Neuron (in vitro differentiated cells): ENCODE measurements at regions not wholly inside any gene's neighbourhood (a gene's known extent, or its start where the extent isn't known, plus 50 kb on each side); places are given as distances from the start of the nearest gene placed in this dataset.
"Not testable (repeated sequence)": the region's sequence is repeated elsewhere in the genome, so short reads cannot be mapped to it uniquely, and the experiment has no call there.

Source experiments
- H2AFZ ChIP-seq: one replicate; pipeline ENCODE4 v1.6.1; 2013; ENCODE audit warnings: low read depth, mild to moderate bottlenecking, inconsistent platforms, low read length, moderate library complexity
- H3K27me3 ChIP-seq: one replicate; pipeline ENCODE4 v1.6.1; 2013; ENCODE audit warnings: low read length; ENCODE audit not compliant: insufficient read depth
- H3K36me3 ChIP-seq: one replicate; pipeline ENCODE4 v1.6.1; 2013; ENCODE audit warnings: low read length; ENCODE audit not compliant: insufficient read depth
- H3K4me1 ChIP-seq: one replicate; pipeline ENCODE4 v1.6.1; 2013; ENCODE audit warnings: low read length; ENCODE audit not compliant: insufficient read depth
- H3K4me3 ChIP-seq: 2 replicates; pipeline ENCODE4 v1.5.1; 2013; ENCODE audit warnings: mild to moderate bottlenecking, low read length, moderate library complexity
- H3K9me3 ChIP-seq: one replicate; pipeline ENCODE4 v1.6.1; 2013; ENCODE audit warnings: low read length

DNA sequence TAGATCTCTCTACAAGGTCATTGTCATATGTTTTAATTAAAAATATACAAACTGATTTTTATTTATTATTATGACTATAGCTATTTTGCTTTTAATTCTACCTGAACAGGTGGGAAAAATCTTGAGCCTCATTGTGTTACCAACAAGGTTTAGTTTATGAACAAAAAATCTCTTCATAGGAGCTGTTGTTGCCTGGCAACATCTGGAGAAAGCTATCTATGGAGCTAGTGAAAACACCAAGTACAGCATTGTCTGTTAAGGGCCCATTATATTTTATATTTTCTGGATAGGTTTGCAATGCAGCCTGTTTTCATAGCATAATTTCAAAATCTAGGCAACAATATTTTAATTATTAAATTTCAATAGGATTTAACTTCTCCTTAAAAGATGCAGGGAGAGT is 383.0 kb upstream of the TMEFF2 start:
- no peaks in the 10 kb centered on the region for H3K9me3 ChIP-seq
- no peaks in the 10 kb centered on the region for H3K36me3 ChIP-seq
- H3K27me3 ChIP-seq: no peaks in the 10 kb centered on the region
- H3K4me3 ChIP-seq: no peak overlapping the region
- no peaks in the 10 kb centered on the region for H3K4me1 ChIP-seq
- no peak overlapping the region for H2AFZ ChIP-seq

DNA sequence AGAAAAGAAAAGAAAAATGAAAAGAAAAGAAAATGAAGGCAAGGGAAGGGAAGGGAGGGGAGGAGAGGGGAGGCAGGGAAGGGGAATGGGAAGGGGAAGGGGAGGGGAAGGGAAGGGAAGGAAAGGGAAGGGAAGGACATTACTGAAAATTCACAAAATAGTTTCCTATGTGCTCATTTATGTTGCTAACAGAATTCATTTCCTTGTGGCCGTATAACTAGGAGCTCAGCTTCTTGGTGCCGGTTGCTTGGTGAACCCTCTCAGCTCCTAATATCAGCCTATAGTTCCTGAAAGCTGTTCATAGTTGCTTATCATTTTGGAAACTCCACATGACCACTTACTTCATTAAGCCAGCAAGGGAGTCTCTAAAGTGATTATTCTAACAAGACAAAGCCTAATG is 379.8 kb upstream of the TMEFF2 start:
- no peaks in the 10 kb centered on the region for H3K9me3 ChIP-seq
- H3K36me3 ChIP-seq: no peaks in the 10 kb centered on the region
- H3K27me3 ChIP-seq: no peaks in the 10 kb centered on the region
- peaks cover 3% of the 10 kb centered on the region for H3K4me1 ChIP-seq
- H2AFZ ChIP-seq: no peak overlapping the region
- no peak overlapping the region for H3K4me3 ChIP-seq

DNA sequence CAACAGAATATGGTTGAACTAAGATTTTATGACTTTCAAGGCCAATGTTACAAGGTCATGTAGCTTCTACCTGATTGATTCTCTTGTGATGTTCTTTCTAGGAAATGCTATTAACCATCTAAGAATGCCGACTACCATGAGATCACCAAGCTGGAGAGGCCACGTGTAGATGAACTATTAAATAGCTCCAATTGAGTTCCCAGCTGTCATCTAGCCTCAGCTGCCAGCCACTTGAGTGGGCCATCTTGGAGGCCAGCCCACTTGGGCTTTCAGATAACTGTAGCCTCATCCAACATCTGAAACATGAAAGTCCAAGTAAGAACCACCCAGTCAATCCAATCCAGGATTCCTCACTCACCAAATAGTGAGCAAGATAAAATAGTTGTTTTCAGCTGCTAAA is 376.9 kb upstream of the TMEFF2 start:
- Histone ChIP-seq H3K4me3 (no peak overlapping the region), H3K4me1 (peaks cover 3% of the 10 kb centered on the region)

DNA sequence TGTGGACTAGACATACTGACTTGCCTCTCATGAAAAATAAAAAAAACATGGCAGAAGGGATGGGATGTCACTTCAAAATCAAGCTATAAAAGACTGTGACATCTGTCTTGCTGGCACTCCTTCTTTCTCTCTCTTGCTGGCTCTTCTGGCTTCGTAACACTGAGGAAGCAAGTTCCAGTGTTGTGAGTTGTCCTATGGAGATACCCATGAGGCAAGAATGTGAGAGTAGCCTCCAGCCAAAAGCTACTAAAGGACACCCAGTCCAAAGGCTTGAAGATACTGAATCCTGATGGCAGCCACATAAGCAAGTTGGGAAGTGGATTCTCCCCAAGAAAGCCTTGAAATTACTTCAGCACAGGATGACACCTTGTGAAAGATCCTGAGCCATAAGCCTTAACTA is 376.1 kb upstream of the TMEFF2 start:
- Histone ChIP-seq H2AFZ (no peak overlapping the region), H3K27me3 (no peaks in the 10 kb centered on the region), H3K36me3 (no peaks in the 10 kb centered on the region), H3K4me3 (no peak overlapping the region), H3K4me1 (peaks cover 3% of the 10 kb centered on the region), H3K9me3 (no peaks in the 10 kb centered on the region)

More for the DNA sequence above, 376.9 kb upstream of the TMEFF2 start:
- Histone ChIP-seq H3K36me3 (no peaks in the 10 kb centered on the region), H3K27me3 (no peaks in the 10 kb centered on the region), H3K9me3 (no peaks in the 10 kb centered on the region), H2AFZ (peak overlapping the region; percentile 10)

DNA sequence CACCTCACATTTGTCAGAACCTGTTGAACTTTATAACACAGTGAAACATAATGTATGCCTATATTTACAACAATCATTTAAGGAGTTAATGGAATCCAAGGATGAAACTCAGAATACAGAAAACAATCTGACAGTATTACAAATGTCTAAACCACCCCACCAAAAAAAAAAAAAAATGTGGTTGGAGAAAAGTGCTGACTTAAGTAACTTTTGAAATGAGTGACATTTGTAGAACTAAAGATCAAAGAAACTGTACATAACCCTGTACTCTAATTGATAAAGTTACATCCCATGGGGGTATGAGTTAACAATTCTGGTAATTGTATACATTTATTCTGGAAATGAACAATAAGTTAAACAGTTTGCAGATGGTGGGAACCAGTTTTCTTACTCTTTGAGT is 372.1 kb upstream of the TMEFF2 start:
- Histone ChIP-seq H3K4me1 (peaks cover 3% of the 10 kb centered on the region), H2AFZ (no peak overlapping the region), H3K36me3 (no peaks in the 10 kb centered on the region), H3K9me3 (no peaks in the 10 kb centered on the region), H3K27me3 (no peaks in the 10 kb centered on the region), H3K4me3 (no peak overlapping the region)

DNA sequence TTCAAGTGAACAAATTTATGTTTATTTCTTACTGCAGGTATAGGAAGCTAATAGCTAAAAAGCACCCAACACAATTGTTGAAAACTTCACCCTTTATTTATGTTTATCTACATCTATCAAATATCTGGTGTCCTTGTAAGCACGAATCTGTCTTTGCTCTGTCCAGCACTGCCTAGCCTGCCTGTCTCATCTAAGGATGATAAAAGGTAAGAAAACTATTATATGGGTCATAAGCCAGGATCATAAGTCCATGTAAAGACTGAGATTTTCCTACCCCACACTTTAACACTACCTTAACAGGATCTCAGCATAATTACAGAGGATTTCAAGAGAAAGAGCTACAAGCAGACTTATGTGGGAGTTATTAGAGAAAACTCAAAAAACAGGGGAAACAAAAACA is 365.6 kb upstream of the TMEFF2 start:
- Histone ChIP-seq H3K27me3 (no peaks in the 10 kb centered on the region), H3K9me3 (no peaks in the 10 kb centered on the region), H3K4me1 (no peaks in the 10 kb centered on the region), H2AFZ (no peak overlapping the region), H3K36me3 (no peaks in the 10 kb centered on the region), H3K4me3 (no peak overlapping the region)

DNA sequence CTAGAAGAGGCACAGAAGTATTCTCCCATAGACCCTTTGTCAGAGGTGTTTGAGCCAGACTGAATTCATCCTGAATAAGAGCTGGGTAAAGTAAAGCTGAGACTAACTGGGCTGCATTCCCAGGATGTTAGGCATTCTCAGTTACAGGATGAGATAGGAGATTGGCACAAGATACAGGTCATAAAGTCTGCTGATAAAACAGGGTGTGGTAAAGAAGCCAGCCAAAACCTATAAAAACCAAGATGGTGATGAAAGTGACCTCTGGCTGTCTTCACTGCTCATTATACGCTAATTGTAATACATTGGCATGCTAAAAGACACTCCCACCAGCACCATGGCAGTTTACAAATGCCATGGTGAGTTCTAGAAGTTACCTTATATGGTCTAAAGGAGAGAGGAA is 364.9 kb upstream of the TMEFF2 start:
- H3K27me3 ChIP-seq: no peaks in the 10 kb centered on the region
- no peaks in the 10 kb centered on the region for H3K4me1 ChIP-seq
- H3K4me3 ChIP-seq: no peak overlapping the region
- H3K9me3 ChIP-seq: no peaks in the 10 kb centered on the region
- no peaks in the 10 kb centered on the region for H3K36me3 ChIP-seq
- H2AFZ ChIP-seq: no peak overlapping the region

DNA sequence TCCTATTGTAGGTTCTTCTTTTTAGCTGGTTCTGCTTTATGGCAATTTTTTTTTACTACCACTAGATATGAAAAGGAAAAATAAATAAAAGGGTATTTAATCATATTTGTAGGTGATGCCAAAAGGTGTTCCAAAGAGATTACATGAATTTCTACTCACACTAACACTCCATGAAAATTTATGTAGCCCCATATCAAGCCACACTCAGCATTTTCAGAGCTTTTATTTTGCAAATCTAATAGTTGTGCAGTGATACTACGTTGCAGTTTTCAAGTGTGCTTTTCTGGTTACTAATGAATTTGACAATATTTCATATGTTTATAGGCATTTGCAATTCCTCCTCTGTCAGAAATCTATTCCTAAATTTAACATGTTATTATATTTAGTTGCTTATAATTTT is 363.9 kb upstream of the TMEFF2 start:
- no peaks in the 10 kb centered on the region for H3K36me3 ChIP-seq
- no peaks in the 10 kb centered on the region for H3K4me1 ChIP-seq
- H3K9me3 ChIP-seq: no peaks in the 10 kb centered on the region
- H2AFZ ChIP-seq: no peak overlapping the region
- H3K27me3 ChIP-seq: no peaks in the 10 kb centered on the region
- H3K4me3 ChIP-seq: no peak overlapping the region

DNA sequence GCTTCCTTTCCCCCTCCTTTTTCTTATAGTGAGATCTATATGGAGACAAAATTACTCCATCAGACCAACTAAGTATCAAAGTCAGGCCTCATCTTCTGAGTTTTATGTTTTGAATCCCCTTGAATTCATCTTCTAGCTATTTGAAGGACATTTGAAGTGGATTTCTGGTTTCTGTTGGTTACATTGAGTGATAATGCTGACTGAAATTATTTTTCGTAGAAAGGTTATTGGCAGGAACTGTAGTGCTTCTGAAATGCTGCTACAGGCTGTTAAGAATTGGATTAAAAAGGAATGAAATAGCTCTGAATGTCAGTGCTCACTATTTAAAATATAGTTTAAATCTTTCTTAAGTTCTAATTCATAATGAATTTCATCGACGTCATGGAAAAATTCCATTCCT is 361.0 kb upstream of the TMEFF2 start:
- Histone ChIP-seq H2AFZ (no peak overlapping the region), H3K27me3 (no peaks in the 10 kb centered on the region), H3K36me3 (no peaks in the 10 kb centered on the region)

DNA sequence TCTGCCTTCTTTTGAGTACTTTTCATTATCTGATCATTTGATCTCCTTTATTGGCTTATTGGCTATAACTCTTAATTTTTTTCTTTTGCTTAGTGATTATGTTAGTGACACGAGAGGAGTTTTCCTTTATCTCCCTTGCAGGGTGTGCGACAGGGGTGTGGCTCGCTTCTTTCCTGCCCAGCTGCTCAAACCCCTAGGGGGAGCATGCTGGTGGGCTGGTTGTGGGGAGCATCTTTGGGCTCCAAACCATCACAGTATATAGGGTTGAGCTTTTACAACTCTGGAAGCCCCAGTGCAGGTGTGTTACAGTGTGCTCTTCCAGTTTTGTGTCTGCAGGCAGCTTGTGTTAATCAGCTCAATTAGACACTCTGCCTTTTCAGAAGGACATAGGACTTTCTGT is 357.0 kb upstream of the TMEFF2 start:
- H2AFZ ChIP-seq: no peak overlapping the region
- no peaks in the 10 kb centered on the region for H3K36me3 ChIP-seq
- H3K9me3 ChIP-seq: no peaks in the 10 kb centered on the region
- no peaks in the 10 kb centered on the region for H3K4me1 ChIP-seq
- no peak overlapping the region for H3K4me3 ChIP-seq
- H3K27me3 ChIP-seq: no peaks in the 10 kb centered on the region

More for the DNA sequence above, 361.0 kb upstream of the TMEFF2 start:
- Histone ChIP-seq H3K9me3 (no peaks in the 10 kb centered on the region), H3K4me1 (no peaks in the 10 kb centered on the region), H3K4me3 (no peak overlapping the region)

DNA sequence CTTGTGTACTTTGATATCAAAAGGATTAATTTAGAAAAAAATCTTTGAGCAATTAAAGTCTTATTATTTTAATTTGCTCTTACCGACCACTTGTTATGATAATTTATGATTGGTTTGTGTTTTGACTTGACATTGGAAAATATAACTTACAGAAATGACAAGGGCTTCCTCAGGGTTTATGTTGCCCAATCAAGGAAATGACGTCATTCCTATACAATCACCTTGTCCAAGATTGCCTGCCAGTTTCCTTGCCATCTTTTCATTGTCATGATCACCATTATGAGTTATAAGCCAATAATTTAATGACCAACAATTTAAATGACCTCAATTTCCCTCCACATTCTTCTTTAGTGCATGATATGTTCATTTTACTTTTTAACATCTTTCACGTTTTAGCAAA is 351.8 kb upstream of the TMEFF2 start:
- H3K27me3 ChIP-seq: no peaks in the 10 kb centered on the region
- H3K4me1 ChIP-seq: no peaks in the 10 kb centered on the region
- no peaks in the 10 kb centered on the region for H3K36me3 ChIP-seq
- H3K9me3 ChIP-seq: no peaks in the 10 kb centered on the region
- no peak overlapping the region for H3K4me3 ChIP-seq
- H2AFZ ChIP-seq: no peak overlapping the region

DNA sequence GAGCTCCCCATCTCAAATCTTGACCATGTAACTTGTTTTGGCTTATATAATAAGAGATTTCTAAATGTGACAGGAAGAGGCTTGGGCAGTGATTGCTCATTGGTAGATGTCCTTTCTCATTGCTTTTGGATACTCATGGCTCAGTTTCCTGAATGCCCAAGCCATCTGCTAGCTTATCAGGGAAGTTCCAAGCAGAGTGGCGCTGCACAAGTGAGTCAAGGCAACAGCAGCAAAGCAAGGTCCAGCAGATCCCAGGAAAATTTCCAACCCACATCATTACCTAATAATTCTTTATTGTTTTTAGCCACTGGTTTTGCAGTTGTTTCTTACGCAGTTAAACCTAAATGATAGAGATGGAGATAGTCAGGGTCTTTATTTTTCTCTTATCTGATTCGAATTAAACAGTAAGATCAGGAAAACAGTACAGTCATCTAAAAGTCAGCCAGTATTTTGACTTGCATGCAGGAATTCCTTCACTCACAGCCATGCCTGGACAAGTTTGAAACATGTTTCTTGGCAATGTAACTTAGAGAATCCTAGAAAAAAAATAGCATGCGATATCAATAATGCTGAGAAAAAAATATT is 349.7 kb upstream of the TMEFF2 start:
- Histone ChIP-seq H3K4me1 (no peaks in the 10 kb centered on the region), H3K36me3 (no peaks in the 10 kb centered on the region), H2AFZ (no peak overlapping the region), H3K9me3 (no peaks in the 10 kb centered on the region), H3K27me3 (no peaks in the 10 kb centered on the region), H3K4me3 (no peak overlapping the region)

DNA sequence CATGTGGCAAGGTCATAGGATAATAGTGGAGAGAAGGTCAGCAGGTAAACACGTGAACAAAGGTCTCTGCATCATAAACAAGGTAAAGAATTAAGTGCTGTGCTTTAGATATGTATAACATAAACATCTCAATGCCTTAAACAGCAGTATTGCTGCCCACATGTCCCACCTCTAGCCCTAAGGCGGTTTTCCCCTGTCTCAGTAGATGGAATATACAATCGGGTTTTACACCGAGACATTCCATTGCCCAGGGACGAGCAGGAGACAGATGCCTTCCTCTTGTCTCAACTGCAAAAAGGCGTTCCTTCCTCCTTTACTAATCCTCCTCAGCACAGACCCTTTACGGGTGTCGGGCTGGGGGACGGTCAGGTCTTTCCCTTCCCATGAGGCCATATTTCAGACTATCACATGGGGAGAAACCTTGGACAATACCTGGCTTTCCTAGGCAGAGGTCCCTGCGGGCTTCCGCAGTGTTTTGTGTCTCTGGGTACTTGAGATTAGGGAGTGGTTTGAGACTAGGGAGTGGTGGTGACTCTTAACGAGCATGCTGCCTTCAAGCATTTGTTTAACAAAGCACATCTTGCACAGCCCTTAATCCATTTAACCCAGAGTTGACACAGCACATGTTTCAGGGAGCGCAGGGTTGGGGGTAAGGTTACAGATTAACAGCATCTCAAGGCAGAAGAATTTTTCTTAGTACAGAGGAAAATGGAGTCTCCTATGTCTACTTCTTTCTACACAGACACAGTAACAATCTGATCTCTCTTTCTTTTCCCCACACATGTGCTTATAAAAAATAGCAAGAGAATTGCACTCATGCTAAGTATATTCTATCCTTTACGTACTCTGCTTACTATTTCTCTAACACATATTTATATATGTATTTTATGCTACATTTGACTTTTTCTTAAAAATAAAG is 347.7 kb upstream of the TMEFF2 start:
- H3K4me1 ChIP-seq, H3K36me3 ChIP-seq, H3K27me3 ChIP-seq, H2AFZ ChIP-seq, H3K4me3 ChIP-seq, H3K9me3 ChIP-seq: not testable (repeated sequence)
